ENCODE measurements at regions not wholly inside any gene's neighbourhood (a gene's known extent, or its start where the extent isn't known, plus 50 kb on each side); places are given as distances from the start of the nearest gene placed in this dataset.

DNA sequence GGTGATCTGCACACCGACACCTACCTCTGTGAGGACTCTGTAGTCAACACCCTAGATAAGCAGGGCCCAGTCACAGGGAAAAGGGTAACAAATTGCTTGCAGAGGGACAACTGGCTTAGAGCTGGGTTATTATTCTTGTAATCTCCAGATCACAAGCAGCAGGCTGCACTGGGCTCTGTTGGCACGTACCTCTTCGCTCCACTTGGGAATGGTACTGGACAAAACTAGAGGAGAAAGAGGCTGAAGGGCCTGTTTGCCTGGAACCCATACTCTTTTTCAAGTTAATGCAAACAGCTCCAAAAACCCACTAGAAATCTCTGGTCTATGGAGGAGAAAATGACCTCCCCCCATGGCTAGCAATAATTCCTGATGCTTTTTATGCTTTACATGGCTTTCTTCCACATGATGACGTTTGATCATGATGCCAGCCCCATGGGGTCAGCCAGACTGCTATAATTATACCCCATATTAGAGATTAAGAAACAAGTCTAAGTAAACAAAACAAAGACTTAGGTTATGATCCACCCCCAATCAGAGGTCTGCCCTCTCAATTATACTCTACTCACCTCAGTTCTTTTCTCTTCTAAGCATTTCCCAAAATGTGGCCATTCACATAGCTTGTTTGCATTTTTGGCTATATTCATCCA, 190.0 kb downstream of the UNC5CL start:
- Histone ChIP-seq H3K36me3 (replicated peaks in 1 of 2; ENCODE audit: control insufficient read depth in 1 of 2, insufficient read depth in 2 of 2, low read length in 2 of 2) (no peaks in the 10 kb centered on the region), H3K4me3 (replicated peaks in 1 of 3; ENCODE audit: insufficient read depth in 1 of 3, low read depth in 2 of 3, low read length in 3 of 3) (no peak overlapping the region), H3K79me2 (ENCODE audit: insufficient read depth, low read length) (no peaks in the 10 kb centered on the region), H2AFZ (ENCODE audit: low read length) (no peak overlapping the region), H3K4me1 (ENCODE audit: insufficient read depth, low read length) (no peaks in the 10 kb centered on the region), H3K9ac (ENCODE audit: insufficient read depth, low read depth, low read length) (no peak overlapping the region), H3K4me2 (ENCODE audit: low read depth, low read length) (no peak overlapping the region), H4K20me1 (ENCODE audit: insufficient read depth, low read length) (no peaks in the 10 kb centered on the region), H3K9me3 (ENCODE audit: low read length) (no peaks in the 10 kb centered on the region), H3K27me3 (ENCODE audit: control insufficient read depth in 1 of 2, insufficient read depth in 2 of 2, low read length in 2 of 2) (peaks cover 0 to 10% of the 10 kb centered on the region in 2 experiments; a peak in 3 of 5 replicates), H3K27ac (ENCODE audit: extremely low read length, insufficient read depth, low read length) (no peak overlapping the region)
- no peak for DNase-seq (ENCODE audit: low spot score)
- BruUV-seq (replicated peaks), result no TSS peak
- in situ Hi-C loops (cut with HindIII; ENCODE audit: extremely low pct_ligation_motif_present, low pct_unique_long_range_greater_than_20kb), result loop anchor here (25.0 kb wide), 1 partner anchor 862 kb away; no protein-coding TSS in a partner anchor
- 30% methylated on average over 4 of the region's 4 CpGs for WGBS (ENCODE audit: low lambda C conversion rate)
- no peak for FAIRE-seq
- ChIA-PET CTCF (ENCODE audit: low intra/inter-chr PET ratio, low total read pairs) (no interaction called here), POLR2A (no interaction called here)
- no peak for ATAC-seq
- intact Hi-C loops (cut with micrococcal nuclease; ENCODE audit: unreplicated experiment), result loop anchor here (5.0 kb wide), 3 partner anchors 178 to 522 kb away; no protein-coding TSS in a partner anchor
- TF ChIP-seq, protein P1, sequence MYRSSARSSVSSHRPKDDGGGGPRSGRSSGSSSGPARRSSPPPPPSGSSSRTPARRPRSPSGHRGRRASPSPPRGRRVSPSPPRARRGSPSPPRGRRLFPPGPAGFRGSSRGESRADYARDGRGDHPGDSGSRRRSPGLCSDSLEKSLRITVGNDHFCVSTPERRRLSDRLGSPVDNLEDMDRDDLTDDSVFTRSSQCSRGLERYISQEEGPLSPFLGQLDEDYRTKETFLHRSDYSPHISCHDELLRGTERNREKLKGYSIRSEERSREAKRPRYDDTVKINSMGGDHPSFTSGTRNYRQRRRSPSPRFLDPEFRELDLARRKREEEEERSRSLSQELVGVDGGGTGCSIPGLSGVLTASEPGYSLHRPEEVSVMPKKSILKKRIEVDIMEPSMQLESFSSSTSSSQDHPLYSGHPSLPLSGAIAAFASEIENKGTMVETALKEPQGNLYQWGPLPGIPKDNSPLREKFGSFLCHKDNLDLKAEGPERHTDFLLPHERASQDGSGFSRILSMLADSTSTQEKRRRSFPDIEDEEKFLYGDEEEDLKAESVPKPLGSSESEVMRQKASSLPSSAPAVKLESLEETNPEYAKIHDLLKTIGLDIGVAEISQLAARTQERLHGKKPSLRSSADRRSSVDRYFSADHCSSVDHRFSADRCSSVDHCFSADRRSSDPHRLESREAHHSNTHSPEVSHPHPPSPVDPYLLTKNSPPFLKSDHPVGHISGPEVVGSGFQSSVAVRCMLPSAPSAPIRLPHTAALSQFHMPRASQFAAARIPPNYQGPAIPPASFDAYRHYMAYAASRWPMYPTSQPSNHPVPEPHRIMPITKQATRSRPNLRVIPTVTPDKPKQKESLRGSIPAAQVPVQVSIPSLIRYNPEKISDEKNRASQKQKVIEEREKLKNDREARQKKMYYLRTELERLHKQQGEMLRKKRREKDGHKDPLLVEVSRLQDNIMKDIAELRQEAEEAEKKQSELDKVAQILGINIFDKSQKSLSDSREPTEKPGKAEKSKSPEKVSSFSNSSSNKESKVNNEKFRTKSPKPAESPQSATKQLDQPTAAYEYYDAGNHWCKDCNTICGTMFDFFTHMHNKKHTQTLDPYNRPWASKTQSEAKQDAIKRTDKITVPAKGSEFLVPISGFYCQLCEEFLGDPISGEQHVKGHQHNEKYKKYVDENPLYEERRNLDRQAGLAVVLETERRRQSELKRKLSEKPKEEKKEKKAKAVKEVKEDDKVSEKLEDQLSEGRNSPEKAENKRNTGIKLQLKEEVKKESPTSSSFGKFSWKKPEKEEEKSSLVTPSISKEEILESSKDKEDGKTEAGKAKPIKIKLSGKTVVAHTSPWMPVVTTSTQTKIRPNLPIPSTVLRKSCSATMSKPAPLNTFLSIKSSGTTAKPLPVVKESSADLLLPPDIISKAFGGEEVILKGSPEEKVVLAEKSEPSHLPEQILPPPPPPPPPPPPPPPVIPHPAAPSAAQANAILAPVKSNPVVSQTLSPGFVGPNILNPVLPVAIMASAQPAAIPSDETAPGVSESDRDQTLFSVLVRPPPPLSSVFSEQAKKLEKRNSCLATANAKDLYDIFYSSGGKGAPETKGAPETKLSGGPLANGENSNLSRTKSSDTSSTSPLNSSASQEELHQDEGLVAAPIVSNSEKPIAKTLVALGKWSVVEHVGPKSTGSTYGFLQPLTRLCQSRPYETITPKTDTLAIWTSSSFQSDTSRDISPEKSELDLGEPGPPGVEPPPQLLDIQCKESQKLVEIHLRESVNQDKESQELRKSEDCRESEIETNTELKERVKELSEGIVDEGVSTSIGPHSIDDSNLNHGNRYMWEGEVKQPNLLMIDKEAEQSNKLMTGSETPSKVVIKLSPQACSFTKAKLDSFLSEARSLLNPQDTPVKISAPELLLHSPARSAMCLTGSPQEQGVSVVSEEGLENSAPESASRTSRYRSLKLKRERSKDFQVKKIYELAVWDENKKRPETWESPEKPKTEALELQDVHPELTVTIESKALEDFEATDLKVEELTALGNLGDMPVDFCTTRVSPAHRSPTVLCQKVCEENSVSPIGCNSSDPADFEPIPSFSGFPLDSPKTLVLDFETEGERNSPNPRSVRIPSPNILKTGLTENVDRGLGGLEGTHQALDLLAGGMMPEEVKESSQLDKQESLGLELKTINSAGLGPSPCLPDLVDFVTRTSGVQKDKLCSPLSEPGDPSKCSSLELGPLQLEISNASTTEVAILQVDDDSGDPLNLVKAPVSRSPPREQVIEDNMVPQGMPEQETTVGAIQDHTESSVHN (CRISPR knock-in tag; IDR thresholded peaks at IDR 0.05), result no peak
- TF ChIP-seq, protein P2, sequence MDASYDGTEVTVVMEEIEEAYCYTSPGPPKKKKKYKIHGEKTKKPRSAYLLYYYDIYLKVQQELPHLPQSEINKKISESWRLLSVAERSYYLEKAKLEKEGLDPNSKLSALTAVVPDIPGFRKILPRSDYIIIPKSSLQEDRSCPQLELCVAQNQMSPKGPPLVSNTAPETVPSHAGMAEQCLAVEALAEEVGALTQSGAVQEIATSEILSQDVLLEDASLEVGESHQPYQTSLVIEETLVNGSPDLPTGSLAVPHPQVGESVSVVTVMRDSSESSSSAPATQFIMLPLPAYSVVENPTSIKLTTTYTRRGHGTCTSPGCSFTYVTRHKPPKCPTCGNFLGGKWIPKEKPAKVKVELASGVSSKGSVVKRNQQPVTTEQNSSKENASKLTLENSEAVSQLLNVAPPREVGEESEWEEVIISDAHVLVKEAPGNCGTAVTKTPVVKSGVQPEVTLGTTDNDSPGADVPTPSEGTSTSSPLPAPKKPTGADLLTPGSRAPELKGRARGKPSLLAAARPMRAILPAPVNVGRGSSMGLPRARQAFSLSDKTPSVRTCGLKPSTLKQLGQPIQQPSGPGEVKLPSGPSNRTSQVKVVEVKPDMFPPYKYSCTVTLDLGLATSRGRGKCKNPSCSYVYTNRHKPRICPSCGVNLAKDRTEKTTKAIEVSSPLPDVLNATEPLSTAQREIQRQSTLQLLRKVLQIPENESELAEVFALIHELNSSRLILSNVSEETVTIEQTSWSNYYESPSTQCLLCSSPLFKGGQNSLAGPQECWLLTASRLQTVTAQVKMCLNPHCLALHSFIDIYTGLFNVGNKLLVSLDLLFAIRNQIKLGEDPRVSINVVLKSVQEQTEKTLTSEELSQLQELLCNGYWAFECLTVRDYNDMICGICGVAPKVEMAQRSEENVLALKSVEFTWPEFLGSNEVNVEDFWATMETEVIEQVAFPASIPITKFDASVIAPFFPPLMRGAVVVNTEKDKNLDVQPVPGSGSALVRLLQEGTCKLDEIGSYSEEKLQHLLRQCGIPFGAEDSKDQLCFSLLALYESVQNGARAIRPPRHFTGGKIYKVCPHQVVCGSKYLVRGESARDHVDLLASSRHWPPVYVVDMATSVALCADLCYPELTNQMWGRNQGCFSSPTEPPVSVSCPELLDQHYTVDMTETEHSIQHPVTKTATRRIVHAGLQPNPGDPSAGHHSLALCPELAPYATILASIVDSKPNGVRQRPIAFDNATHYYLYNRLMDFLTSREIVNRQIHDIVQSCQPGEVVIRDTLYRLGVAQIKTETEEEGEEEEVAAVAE (CRISPR knock-in tag; IDR thresholded peaks at IDR 0.05; ENCODE audit: borderline replicate concordance), result no peak
- TF ChIP-seq SCMH1 (CRISPR knock-in tag; IDR thresholded peaks at IDR 0.05; ENCODE audit: borderline replicate concordance) (no peak), ZFP41 (CRISPR knock-in tag; IDR thresholded peaks at IDR 0.05; ENCODE audit: borderline replicate concordance) (no peak), ZNF616 (CRISPR knock-in tag; IDR thresholded peaks at IDR 0.05; ENCODE audit: low read depth) (no peak), RNF2 (conservative IDR thresholded peaks at IDR 0.05; ENCODE audit: low read depth) (no peak), ZNF557 (CRISPR knock-in tag; IDR thresholded peaks at IDR 0.05) (no peak), NAIF1 (CRISPR knock-in tag; IDR thresholded peaks at IDR 0.05; ENCODE audit: borderline replicate concordance) (no peak), AHR (CRISPR knock-in tag; IDR thresholded peaks at IDR 0.05) (no peak)
- TF ChIP-seq, protein P3, sequence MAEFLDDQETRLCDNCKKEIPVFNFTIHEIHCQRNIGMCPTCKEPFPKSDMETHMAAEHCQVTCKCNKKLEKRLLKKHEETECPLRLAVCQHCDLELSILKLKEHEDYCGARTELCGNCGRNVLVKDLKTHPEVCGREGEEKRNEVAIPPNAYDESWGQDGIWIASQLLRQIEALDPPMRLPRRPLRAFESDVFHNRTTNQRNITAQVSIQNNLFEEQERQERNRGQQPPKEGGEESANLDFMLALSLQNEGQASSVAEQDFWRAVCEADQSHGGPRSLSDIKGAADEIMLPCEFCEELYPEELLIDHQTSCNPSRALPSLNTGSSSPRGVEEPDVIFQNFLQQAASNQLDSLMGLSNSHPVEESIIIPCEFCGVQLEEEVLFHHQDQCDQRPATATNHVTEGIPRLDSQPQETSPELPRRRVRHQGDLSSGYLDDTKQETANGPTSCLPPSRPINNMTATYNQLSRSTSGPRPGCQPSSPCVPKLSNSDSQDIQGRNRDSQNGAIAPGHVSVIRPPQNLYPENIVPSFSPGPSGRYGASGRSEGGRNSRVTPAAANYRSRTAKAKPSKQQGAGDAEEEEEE (CRISPR knock-in tag; IDR thresholded peaks at IDR 0.05; ENCODE audit: borderline replicate concordance), result no peak
